G401.6 (cell line): ENCODE measurements at regions not wholly inside any gene's neighbourhood (a gene's known extent, or its start where the extent isn't known, plus 50 kb on each side); places are given as distances from the start of the nearest gene placed in this dataset.
"Not testable (repeated sequence)": the region's sequence is repeated elsewhere in the genome, so short reads cannot be mapped to it uniquely, and the experiment has no call there.

Experiments used
- FAIRE-seq: peaks from 2 replicates; lab custom pipeline; 2012; peaks lifted over from hg19 to GRCh38; lab: Jason Lieb, UNC

- FAIRE-seq, result no peak
These were observed 550.4 kb upstream of the CCDC54 start for GRCh38 chr3:106826791-106827311.

- FAIRE-seq, result no peak
These were observed 549.6 kb upstream of the CCDC54 start for GRCh38 chr3:106827515-106828213.

- FAIRE-seq, result no peak
These were observed 548.0 kb upstream of the CCDC54 start for GRCh38 chr3:106829206-106829605.

DNA sequence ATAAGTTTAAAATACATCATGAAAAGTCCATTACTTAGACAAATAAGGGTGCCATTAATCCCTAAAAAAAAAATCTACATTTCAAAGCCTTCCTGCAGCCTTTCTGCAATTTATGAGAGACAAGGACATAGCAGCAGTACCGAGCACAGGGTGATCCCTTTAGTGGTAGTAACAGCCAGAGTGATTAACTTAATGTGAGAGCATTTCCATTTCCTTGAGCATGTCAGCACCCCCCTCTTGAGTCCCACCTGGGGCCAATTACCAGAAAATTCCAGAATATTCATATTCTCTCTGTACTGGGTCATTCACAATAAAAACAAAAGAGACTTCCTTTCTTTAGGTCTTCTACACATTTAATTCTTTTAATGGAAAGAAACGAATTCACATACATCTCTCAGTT, 546.9 kb upstream of the CCDC54 start:
- no peak for FAIRE-seq

DNA sequence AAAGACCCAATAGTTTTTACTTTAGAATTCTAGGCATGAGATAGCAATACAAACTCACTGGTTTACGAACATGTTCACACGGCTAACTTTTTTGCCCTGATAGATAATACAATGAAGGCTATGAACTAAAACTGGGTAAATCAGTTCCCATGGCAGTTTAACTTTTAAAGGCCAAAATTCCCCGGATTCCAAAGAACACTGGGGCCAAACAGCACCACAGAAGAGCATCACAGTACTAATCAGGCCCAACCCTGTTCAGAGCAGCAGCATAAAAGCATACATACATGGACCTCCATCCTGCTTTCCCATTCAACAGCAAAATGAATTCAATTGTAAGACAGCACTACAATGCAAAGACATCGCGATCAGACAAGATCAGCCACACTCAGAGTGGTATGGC, 540.3 kb upstream of the CCDC54 start:
- FAIRE-seq, result no peak

- FAIRE-seq, result no peak
These were observed 539.6 kb upstream of the CCDC54 start for GRCh38 chr3:106837616-106838015.

DNA sequence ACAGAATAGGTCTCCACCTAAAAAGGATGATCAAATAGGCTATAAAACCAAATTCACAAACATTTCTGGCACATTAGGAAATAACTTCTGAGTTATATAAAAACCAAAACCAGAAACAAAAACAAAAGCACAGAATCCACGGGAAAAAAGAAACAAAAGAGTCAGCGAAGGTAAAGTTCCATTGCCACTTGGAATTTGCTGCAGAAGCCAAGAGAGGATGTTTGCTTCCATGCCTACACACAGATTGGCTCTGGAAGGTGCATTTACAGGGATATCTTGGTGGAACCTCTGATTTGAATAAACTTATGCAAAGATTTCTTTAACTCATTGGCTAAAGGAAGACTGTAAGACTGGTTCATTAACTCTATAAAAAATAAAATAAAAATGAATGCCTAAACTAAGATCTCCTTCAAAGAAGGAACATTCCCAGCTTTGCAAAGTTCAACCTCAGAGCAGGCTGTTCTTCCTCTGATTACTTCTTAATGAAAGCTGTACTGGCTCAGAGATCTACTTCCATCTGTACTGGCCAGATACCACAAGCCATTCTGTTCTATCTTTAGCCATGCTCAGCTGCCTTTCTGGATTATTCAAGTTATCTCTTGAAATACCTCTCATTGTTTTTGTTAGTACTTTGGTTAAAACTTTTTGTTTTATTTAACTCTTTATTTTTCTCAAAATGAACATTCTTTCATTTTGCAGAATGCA, 537.5 kb upstream of the CCDC54 start:
- no peak for FAIRE-seq

GRCh38 chr3:106840319-106840718, 536.9 kb upstream of the CCDC54 start:
- no peak for FAIRE-seq

DNA sequence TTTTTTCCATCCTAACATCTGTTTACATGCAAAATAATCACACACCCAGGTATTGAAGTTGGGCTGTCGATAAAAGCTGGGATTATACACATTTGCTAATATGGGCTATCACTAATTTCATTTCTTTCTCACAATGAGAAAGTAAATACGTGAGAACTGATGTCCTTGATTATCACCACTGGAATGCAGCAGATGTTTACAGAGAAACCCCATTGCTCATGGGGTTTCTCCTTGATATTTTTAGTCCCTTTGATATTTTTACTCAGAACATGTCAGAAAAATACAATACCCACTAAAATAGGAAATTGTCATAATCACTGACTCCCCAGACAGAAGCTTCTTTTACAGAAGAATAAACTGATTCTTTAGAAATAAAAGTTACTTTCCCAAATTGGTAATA, 535.1 kb upstream of the CCDC54 start:
- no peak for FAIRE-seq

- FAIRE-seq, result no peak
These were observed 532.6 kb upstream of the CCDC54 start for GRCh38 chr3:106844638-106845037.

DNA sequence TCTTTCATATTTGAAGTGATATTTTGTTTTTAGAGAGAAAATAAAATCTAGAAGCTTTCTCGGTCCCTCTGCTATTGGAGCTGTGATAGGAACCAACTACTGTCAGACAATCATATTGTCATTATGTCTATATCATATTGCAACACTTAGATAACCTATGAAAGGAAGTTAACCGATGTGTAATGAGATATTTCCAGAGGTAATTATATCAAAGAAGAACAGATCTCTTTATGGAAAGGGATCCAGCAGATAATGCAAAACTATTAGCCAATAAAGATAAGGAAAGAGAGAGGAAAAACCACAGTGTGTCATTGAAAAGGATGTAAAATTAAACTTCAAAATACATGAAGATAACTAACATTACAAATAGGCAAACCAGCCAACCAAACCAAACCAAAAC, 529.1 kb upstream of the CCDC54 start:
- FAIRE-seq, result no peak

- no peak for FAIRE-seq
These were observed 526.8 kb upstream of the CCDC54 start for GRCh38 chr3:106850437-106850836.

DNA sequence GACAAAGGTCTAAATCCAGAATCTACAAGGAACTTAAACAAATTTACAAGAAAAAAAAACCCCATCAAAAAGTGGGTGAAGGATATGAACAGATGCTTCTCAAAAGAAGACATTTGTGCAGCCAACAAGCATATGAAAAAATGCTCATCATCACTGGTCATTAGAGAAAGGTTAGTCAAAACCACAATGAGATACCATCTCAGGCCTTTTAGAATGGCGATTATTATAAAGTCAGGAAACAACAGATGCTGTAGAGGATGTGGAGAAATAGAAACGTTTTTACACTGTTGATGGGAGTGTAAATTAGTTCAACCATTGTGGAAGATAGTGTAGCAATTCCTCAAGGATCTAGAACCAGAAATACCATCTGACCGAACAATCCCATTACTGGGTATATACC, 518.9 kb upstream of the CCDC54 start:
- FAIRE-seq, result not testable (repeated sequence)

- no peak for FAIRE-seq
These were observed 517.1 kb upstream of the CCDC54 start for GRCh38 chr3:106860182-106860581.

GRCh38 chr3:106862067-106862466, 515.2 kb upstream of the CCDC54 start:
- no peak for FAIRE-seq

DNA sequence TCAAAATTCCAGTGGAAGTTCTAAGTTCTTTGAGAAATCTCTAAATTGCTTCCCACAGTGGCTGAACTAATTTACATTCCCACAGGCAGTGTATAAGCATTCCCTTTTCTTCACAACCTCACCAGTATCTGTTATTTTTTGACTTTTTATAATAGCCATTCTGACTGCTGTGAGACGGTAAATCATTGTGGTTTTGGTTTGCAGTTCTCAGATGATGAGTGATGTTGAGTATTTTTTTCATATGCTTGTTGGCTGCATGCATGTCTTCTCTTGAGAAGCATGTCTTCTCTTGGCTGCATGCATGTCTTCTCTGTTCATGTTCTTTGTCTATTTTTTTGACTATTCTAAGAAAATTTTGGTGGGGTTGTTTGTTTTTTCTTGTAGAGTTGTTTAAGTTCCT, 499.6 kb upstream of the CCDC54 start:
- FAIRE-seq, result no peak

- FAIRE-seq, result no peak
These were observed 497.0 kb upstream of the CCDC54 start for GRCh38 chr3:106880206-106880605.

- no peak for FAIRE-seq
These were observed 496.1 kb upstream of the CCDC54 start for GRCh38 chr3:106881186-106881585.

- FAIRE-seq, result no peak
These were observed 494.9 kb upstream of the CCDC54 start for GRCh38 chr3:106882297-106882696.

GRCh38 chr3:106906074-106906473, 471.2 kb upstream of the CCDC54 start:
- no peak for FAIRE-seq

GRCh38 chr3:106908181-106908938, 468.9 kb upstream of the CCDC54 start:
- FAIRE-seq, result no peak

DNA sequence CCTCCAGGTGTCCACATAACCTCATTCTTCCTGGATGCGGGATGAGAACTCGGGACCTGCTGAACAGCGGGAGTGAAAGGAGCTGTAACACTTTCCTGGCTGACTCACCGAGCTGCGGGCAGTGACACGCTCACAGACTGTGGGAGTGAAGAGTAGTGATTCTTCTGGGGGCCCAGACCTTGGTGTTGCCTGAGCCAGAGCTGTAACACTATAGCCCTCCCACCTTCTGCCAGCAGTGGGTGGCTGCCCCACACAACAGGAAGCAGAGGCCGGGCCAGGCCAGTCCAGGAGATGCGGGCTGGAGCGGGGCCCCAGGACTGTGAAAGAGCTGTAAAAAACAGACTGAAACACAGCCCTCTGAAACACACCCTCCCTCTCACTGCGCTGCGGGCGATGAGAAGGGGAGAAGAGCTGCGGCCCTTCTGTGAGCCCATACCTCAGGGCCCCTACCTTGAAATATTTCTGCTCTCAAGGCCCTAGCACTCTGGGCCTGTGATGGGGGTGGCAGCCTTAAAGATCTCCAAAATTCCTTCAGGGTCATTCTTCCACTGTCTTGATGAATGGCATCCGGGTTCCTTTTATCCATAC, 464.0 kb upstream of the CCDC54 start:
- FAIRE-seq, result no peak

- no peak for FAIRE-seq
These were observed 463.3 kb upstream of the CCDC54 start for GRCh38 chr3:106913966-106914365.
